ENCODE measurements at regions not wholly inside any gene's neighbourhood (a gene's known extent, or its start where the extent isn't known, plus 50 kb on each side); places are given as distances from the start of the nearest gene placed in this dataset.

DNA sequence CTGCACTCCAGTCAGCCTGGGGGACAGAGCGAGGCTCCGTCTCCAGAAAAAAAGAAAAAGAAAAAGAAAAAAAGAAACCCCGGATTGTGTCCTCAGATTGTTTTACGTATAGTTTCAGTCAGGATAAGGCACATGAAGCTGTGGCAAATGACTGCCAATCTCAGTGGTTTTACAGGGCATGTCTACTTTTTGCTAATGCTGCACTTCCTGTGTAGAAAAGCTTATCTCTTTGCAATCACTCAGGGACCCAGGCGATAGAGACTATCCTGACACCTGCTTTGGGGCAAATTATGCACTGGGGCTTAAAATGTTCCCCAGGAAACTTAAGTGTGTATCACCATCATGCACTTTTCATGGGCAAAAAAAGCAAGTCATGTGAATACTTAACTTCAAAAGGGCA is 103.7 kb upstream of the MEIS1 start:
- Histone ChIP-seq H3K27me3 (ENCODE audit: control insufficient read depth, insufficient read depth, low read length) (no peaks in the 10 kb centered on the region), H3K9ac (ENCODE audit: low read length) (no peak overlapping the region), H3K4me1 (ENCODE audit: control insufficient read depth, insufficient read depth, low read length) (no peaks in the 10 kb centered on the region), H3K4me3 (ENCODE audit: low read length) (no peak overlapping the region), H3K27ac (ENCODE audit: low read depth, low read length) (no peak overlapping the region), H3K36me3 (ENCODE audit: control insufficient read depth, insufficient read depth, low read length) (no peaks in the 10 kb centered on the region)

DNA sequence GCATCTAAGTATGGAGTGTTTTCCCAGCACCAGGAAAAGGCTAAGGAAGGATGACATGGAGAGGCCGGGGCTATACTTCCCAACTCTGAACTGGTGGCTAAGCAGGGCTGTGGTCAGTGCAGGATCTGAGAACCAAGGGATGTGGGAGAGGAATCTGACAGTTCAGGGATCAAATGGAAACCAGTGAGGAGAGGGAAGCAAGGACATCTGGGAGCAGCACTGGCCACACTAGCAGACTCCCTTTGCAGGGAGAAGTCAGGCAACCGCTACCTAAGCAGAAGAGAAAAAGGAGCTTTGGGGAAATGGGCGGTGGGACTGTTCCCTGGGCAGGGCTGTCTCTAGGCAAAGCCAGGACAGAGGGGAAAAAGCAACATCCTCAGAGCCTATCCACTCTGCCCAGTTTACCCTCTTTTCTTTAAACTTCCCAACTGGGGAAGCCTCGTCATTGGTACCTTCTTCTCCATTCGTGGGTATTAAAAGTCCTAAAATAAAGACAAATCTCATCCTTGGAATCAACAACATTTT is 105.8 kb upstream of the MEIS1 start:
- Histone ChIP-seq H3K4me3 (ENCODE audit: low read length) (no peak overlapping the region), H3K9ac (ENCODE audit: low read length) (no peak overlapping the region), H3K4me1 (ENCODE audit: control insufficient read depth, insufficient read depth, low read length) (no peaks in the 10 kb centered on the region), H3K27me3 (ENCODE audit: control insufficient read depth, insufficient read depth, low read length) (no peaks in the 10 kb centered on the region), H3K27ac (ENCODE audit: low read depth, low read length) (no peak overlapping the region), H3K36me3 (ENCODE audit: control insufficient read depth, insufficient read depth, low read length) (no peaks in the 10 kb centered on the region)

DNA sequence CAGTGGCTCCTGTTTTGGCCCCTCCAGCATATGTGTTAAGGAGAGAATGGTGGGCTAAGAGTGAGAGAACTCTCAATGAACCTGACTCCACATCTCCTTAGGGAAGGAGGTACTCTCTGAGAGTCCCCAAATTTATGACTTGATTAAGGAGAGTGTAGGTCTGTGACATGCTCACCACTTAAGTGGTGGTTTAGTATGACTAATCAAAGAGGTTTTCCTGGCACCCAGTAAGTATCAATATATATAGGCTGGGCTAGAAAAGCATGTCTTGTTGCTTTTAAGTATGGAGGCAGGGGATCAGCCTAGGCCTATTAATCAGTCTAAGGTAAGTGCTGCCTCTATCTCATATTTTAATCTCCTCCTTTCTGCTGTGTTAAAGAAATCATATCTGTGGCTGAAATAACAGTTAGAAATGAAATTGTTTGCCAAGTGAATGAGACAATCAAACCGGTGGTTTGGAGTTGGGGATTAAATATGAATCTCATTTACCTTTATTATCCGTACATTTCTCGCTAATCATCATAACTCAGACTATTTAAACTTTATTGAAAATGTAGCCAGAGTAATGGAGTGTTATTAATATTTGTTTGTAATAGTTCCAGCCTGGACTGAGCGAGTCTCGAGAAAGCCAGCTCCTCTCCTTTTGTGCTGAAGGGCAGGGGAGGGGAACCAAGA is 107.7 kb upstream of the MEIS1 start:
- Histone ChIP-seq H3K27ac (ENCODE audit: low read depth, low read length) (no peak overlapping the region), H3K27me3 (ENCODE audit: control insufficient read depth, insufficient read depth, low read length) (no peaks in the 10 kb centered on the region), H3K36me3 (ENCODE audit: control insufficient read depth, insufficient read depth, low read length) (no peaks in the 10 kb centered on the region), H3K9ac (ENCODE audit: low read length) (no peak overlapping the region), H3K4me3 (ENCODE audit: low read length) (no peak overlapping the region), H3K4me1 (ENCODE audit: control insufficient read depth, insufficient read depth, low read length) (peaks cover 4% of the 10 kb centered on the region)

DNA sequence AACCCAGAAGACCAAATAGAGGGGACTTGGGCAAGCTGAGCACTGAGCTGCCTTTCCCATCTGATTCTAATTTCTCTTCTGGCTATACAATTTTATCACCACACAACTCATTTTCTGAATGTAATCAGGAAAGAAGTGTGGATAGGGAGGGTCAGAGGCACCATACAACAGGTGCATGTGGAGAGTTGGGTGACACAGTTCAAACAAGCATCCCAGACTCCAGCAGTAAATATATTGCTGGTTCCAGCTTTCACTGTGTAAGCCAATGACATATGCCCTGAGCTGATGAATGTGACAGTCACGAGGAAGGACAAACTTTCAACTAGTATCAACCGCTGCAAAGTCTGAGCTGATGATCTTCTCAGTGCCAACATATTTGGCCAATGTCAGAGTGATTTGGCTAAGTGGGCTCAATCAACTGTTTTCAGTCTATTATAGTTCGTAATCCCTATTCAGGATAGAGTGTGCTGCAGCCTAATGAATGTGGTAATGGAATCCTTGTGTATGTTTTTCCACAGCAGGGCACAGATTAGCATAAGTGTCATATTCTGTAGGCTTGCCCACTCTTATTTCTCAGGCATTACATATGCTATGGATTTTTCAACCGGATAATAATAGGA is 109.9 kb upstream of the MEIS1 start:
- no peak overlapping the region for H3K9ac ChIP-seq (ENCODE audit: low read length)
- H3K4me3 ChIP-seq (ENCODE audit: low read length) = no peak overlapping the region
- H3K4me1 ChIP-seq (ENCODE audit: control insufficient read depth, insufficient read depth, low read length) = peaks cover 4% of the 10 kb centered on the region
- H3K27me3 ChIP-seq (ENCODE audit: control insufficient read depth, insufficient read depth, low read length) = no peaks in the 10 kb centered on the region
- no peak overlapping the region for H3K27ac ChIP-seq (ENCODE audit: low read depth, low read length)
- no peaks in the 10 kb centered on the region for H3K36me3 ChIP-seq (ENCODE audit: control insufficient read depth, insufficient read depth, low read length)

DNA sequence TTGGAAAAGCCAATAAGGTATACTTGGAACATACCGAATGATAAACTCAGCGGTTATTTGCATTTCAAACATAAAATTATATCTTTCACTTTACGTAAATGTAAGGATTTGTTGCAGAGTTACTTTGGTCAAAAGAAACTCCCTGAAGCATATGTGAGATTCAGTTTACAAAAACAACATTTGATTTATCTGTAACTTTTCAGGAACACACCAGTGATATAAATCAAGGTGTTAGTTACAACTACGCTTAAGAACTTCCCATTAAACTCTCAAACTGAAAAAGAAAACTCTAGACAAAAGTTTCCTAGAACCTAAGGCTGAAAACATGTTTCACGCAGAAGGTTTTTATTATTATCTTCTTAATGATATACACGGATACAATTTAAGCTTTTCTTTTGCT is 110.6 kb upstream of the MEIS1 start:
- Histone ChIP-seq H3K36me3 (ENCODE audit: control insufficient read depth, insufficient read depth, low read length) (no peaks in the 10 kb centered on the region), H3K4me1 (ENCODE audit: control insufficient read depth, insufficient read depth, low read length) (peaks cover 4% of the 10 kb centered on the region), H3K4me3 (ENCODE audit: low read length) (no peak overlapping the region), H3K27me3 (ENCODE audit: control insufficient read depth, insufficient read depth, low read length) (no peaks in the 10 kb centered on the region), H3K27ac (ENCODE audit: low read depth, low read length) (peak overlapping the region; percentile 19), H3K9ac (ENCODE audit: low read length) (no peak overlapping the region)

DNA sequence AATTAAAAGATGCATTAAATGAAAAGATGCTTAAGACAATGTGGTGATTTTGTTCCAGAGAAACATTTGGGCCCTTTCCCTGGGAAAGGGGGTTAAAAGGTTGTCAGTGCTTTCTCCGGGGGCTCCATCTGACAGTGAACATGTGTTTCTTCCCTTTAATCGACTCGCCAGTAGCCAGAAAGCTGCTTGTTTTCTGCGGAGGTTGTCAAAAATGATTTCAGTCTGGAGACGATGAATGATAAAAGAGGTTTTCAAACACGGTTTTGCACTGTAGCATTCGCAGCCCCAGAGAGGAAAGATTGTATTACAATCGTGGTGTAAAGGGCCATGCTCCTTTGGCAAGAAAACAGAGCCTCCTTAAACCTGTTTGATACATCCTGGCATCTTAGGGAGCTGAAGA is 111.5 kb upstream of the MEIS1 start:
- H3K9ac ChIP-seq (ENCODE audit: low read length) = no peak overlapping the region
- H3K4me3 ChIP-seq (ENCODE audit: low read length) = no peak overlapping the region
- no peaks in the 10 kb centered on the region for H3K36me3 ChIP-seq (ENCODE audit: control insufficient read depth, insufficient read depth, low read length)
- H3K27ac ChIP-seq (ENCODE audit: low read depth, low read length) = no peak overlapping the region
- H3K4me1 ChIP-seq (ENCODE audit: control insufficient read depth, insufficient read depth, low read length) = peaks cover 4% of the 10 kb centered on the region
- H3K27me3 ChIP-seq (ENCODE audit: control insufficient read depth, insufficient read depth, low read length) = no peaks in the 10 kb centered on the region

DNA sequence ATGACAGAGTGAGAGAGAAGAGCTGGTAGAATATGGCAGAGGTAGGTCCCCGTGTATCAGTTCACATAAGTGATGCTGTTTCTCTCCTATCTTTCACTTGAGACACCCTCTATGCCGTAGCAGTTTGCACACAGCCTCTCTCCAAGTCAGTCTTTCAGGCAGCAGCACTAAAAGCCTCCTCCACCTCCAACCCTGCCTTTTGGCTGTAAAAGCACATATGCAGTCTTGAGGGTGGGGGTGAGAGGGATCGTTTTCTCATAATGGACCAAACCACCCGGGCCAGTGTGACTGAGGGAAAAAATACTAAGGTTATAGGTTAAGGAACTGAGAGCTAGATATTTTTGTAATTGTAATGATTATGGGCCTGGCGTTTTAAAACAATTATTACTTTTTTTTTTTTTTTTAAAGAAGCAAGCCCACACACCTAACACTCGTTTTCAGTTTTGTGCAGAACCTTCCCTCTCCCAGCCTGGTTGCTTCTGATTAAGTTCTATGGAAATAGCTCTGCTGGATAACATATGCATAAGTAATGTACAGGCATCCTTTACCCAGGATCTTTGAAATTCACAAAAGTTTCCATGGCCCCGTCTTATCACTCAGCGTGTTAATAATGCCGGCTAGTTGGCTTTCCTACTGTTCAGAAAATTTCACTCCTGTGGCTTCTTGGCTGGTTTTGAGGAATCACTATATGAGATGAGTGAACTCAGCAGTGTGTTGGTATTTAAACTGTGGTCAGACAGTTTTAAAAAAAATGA is 112.2 kb upstream of the MEIS1 start:
- no peaks in the 10 kb centered on the region for H3K36me3 ChIP-seq (ENCODE audit: control insufficient read depth, insufficient read depth, low read length)
- H3K9ac ChIP-seq (ENCODE audit: low read length) = no peak overlapping the region
- peaks cover 4% of the 10 kb centered on the region for H3K4me1 ChIP-seq (ENCODE audit: control insufficient read depth, insufficient read depth, low read length)
- no peaks in the 10 kb centered on the region for H3K27me3 ChIP-seq (ENCODE audit: control insufficient read depth, insufficient read depth, low read length)
- no peak overlapping the region for H3K4me3 ChIP-seq (ENCODE audit: low read length)
- H3K27ac ChIP-seq (ENCODE audit: low read depth, low read length) = no peak overlapping the region

DNA sequence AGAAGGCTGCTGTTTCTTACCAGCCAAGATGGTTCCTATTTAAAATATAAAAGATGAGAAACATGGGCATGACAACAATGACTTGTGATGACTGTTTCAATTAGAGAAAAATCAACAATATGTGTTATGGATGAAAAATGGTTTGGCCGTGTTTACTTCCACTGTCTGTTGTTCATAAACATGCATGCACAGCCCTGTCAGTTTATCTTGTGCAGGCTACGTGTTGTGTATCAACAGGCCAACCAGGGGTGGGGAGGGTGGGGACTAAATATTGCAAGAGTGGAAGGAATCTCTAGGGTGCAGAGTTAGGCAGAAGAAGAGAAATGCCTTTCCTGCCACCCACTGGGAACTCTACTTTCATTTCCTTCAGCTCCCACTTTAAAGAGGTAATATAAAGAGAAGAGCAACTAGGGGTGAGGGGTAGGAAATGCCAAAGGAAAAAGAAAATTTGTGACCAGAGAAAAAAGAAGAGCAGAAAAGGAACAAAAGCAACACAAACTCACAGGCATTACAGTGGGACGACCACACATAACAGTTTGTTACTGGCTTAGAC is 116.8 kb upstream of the MEIS1 start:
- H3K4me3 ChIP-seq (ENCODE audit: low read length) = no peak overlapping the region
- H3K27ac ChIP-seq (ENCODE audit: low read depth, low read length) = no peak overlapping the region
- no peaks in the 10 kb centered on the region for H3K4me1 ChIP-seq (ENCODE audit: control insufficient read depth, insufficient read depth, low read length)
- H3K27me3 ChIP-seq (ENCODE audit: control insufficient read depth, insufficient read depth, low read length) = no peaks in the 10 kb centered on the region
- H3K9ac ChIP-seq (ENCODE audit: low read length) = no peak overlapping the region
- H3K36me3 ChIP-seq (ENCODE audit: control insufficient read depth, insufficient read depth, low read length) = no peaks in the 10 kb centered on the region

DNA sequence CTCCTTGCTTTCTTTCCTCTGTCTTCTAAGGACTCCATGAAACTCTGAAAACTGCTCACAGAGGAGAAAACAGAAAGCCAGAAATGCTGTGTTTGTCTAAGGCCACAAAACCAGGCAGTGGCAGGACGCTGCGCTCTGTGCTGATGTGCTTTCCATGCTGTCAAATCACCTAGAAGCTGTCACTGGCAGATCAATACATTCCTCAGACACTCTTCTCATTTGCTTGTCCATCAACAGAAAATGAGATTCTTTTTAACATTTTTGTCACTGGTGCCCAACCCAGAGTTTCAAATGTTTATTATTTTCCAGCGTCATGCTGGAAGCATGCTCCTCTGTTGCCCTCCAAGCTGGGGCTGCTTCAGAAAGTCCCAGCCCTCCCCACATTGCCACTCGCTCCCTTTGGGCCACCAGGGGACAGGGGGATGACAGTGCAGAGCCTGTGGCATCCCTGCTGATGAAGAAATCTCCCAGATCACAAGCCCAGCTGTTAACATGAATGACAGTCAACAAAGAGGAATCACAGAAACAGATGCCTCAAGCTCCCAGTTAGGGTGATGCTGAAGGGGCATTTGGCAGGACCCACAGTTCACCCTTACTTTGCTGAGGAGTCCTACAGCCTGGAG is 117.5 kb upstream of the MEIS1 start:
- no peak overlapping the region for H3K9ac ChIP-seq (ENCODE audit: low read length)
- H3K4me3 ChIP-seq (ENCODE audit: low read length) = no peak overlapping the region
- no peaks in the 10 kb centered on the region for H3K4me1 ChIP-seq (ENCODE audit: control insufficient read depth, insufficient read depth, low read length)
- H3K27me3 ChIP-seq (ENCODE audit: control insufficient read depth, insufficient read depth, low read length) = no peaks in the 10 kb centered on the region
- H3K36me3 ChIP-seq (ENCODE audit: control insufficient read depth, insufficient read depth, low read length) = no peaks in the 10 kb centered on the region
- H3K27ac ChIP-seq (ENCODE audit: low read depth, low read length) = no peak overlapping the region

DNA sequence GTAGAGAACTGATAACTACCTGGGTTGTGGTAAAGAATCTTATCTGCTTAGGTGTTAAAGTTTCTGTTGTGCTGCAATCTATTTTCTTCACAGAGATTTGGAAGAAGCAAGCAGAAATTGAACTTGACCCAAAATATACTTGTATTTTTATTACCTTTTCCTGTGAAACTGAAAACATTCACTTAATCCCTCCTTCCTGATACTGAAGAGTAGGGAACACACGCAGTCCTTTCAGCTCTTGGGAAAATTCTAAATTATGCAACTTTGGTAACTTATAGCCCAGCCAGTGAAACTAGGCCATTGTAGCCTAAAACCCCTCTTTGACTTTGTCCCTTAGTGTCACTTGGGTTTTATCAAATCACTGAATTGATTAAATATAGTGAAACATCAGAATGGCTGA is 128.4 kb upstream of the MEIS1 start:
- Histone ChIP-seq H3K4me3 (ENCODE audit: low read length) (no peak overlapping the region), H3K27ac (ENCODE audit: low read depth, low read length) (no peak overlapping the region)

DNA sequence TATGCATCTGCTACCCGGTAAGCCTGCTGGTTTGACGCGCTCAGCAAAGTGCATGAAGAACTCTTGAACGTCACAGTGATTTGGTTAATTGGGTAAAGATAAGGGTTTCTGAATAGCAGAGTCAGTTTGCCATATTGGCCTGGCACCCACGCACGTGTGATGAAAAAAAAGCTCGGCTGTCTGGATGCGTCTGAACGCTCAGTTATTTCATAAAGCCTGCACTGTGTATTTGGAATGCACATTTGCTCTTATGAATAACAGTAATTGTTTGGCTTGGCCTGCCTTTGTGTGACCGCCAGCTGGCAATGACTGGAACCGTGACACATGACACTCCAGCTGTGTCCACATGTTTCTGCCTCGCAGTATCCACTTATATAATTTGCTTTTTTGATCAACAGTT is 129.2 kb upstream of the MEIS1 start:
- no peak overlapping the region for H3K9ac ChIP-seq (ENCODE audit: low read length)
- no peak overlapping the region for H3K4me3 ChIP-seq (ENCODE audit: low read length)
- no peaks in the 10 kb centered on the region for H3K27me3 ChIP-seq (ENCODE audit: control insufficient read depth, insufficient read depth, low read length)
- no peaks in the 10 kb centered on the region for H3K36me3 ChIP-seq (ENCODE audit: control insufficient read depth, insufficient read depth, low read length)
- H3K27ac ChIP-seq (ENCODE audit: low read depth, low read length) = no peak overlapping the region
- peaks cover 8% of the 10 kb centered on the region for H3K4me1 ChIP-seq (ENCODE audit: control insufficient read depth, insufficient read depth, low read length)

More for the DNA sequence above, 128.4 kb upstream of the MEIS1 start:
- Histone ChIP-seq H3K9ac (ENCODE audit: low read length) (no peak overlapping the region), H3K4me1 (ENCODE audit: control insufficient read depth, insufficient read depth, low read length) (peaks cover 7% of the 10 kb centered on the region), H3K27me3 (ENCODE audit: control insufficient read depth, insufficient read depth, low read length) (no peaks in the 10 kb centered on the region), H3K36me3 (ENCODE audit: control insufficient read depth, insufficient read depth, low read length) (no peaks in the 10 kb centered on the region)

DNA sequence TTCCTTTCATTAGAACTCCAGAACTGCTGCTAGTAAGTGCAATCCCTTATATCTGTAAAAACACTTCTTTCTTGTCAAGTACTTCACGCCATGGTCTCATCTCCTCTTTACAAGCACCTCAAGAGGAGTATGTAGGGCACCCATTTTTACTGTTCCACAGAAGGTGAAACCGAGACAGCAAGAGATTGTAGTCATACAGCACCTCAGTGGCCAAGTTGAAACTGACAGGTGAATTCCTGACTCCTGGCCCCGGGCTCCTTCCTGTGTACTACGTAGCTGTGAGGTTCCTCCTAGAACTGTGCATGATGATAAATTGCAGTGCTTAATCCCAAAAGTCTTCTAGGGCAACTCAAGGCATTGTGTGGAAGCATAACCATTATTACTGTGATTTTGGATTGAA is 131.5 kb upstream of the MEIS1 start:
- Histone ChIP-seq H3K4me3 (ENCODE audit: low read length) (no peak overlapping the region), H3K9ac (ENCODE audit: low read length) (no peak overlapping the region), H3K27me3 (ENCODE audit: control insufficient read depth, insufficient read depth, low read length) (no peaks in the 10 kb centered on the region), H3K36me3 (ENCODE audit: control insufficient read depth, insufficient read depth, low read length) (no peaks in the 10 kb centered on the region), H3K4me1 (ENCODE audit: control insufficient read depth, insufficient read depth, low read length) (peaks cover 13% of the 10 kb centered on the region), H3K27ac (ENCODE audit: low read depth, low read length) (no peak overlapping the region)
